ENCODE measurements at regions not wholly inside any gene's neighbourhood (a gene's known extent, or its start where the extent isn't known, plus 50 kb on each side); places are given as distances from the start of the nearest gene placed in this dataset.

GRCh38 chr3:106191913-106192312 lies 323.1 kb upstream of the CBLB start:
- TF ChIP-seq, protein P1, sequence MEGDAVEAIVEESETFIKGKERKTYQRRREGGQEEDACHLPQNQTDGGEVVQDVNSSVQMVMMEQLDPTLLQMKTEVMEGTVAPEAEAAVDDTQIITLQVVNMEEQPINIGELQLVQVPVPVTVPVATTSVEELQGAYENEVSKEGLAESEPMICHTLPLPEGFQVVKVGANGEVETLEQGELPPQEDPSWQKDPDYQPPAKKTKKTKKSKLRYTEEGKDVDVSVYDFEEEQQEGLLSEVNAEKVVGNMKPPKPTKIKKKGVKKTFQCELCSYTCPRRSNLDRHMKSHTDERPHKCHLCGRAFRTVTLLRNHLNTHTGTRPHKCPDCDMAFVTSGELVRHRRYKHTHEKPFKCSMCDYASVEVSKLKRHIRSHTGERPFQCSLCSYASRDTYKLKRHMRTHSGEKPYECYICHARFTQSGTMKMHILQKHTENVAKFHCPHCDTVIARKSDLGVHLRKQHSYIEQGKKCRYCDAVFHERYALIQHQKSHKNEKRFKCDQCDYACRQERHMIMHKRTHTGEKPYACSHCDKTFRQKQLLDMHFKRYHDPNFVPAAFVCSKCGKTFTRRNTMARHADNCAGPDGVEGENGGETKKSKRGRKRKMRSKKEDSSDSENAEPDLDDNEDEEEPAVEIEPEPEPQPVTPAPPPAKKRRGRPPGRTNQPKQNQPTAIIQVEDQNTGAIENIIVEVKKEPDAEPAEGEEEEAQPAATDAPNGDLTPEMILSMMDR (IDR thresholded peaks at IDR 0.05; ENCODE audit: low read depth, low read length), result no peak
- TF ChIP-seq EZH2phosphoT487 (IDR thresholded peaks at IDR 0.05; ENCODE audit: low read depth), result no peak
